ENCODE measurements at regions not wholly inside any gene's neighbourhood (a gene's known extent, or its start where the extent isn't known, plus 50 kb on each side); places are given as distances from the start of the nearest gene placed in this dataset.
"Not testable (repeated sequence)": the region's sequence is repeated elsewhere in the genome, so short reads cannot be mapped to it uniquely, and the experiment has no call there.

GRCh38 chr7:94154182-94154581, 150.0 kb upstream of the BET1 start:
- no peak for DNase-seq (ENCODE audit: low read depth, low spot score)
- in situ Hi-C loops (cut with HindIII; ENCODE audit: low pct_unique_long_range_greater_than_20kb, low sequenced_read_pairs): no loop called here

DNA sequence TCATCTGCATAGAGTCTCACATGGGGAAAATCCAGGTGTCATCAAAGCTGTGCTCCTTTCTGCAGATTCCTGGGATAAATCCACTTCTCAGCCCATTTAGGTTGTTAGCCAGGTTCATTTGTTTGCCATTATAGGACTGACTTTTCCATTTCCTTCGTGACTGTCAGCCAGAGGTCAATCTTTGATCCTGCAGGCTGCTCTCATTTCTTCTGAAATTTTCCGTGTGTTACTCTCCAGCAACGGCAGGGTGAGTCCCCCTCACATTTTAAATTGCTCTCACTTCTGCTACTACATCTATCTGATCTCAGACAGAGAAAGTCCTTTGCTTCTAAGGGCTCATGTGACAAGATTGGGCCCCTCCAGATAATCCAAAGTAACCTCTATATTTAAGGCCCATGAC, 150.7 kb upstream of the BET1 start:
- in situ Hi-C loops (cut with HindIII; ENCODE audit: low pct_unique_long_range_greater_than_20kb, low sequenced_read_pairs): no loop called here

GRCh38 chr7:94157659-94158306, 153.6 kb upstream of the BET1 start:
- DNase-seq (ENCODE audit: low read depth, low spot score); in situ Hi-C loops (cut with HindIII; ENCODE audit: low pct_unique_long_range_greater_than_20kb, low sequenced_read_pairs): not testable (repeated sequence)

More for the DNA sequence above, 150.7 kb upstream of the BET1 start:
- DNase-seq (ENCODE audit: low read depth, low spot score): no peak

- in situ Hi-C loops (cut with HindIII; ENCODE audit: low pct_unique_long_range_greater_than_20kb, low sequenced_read_pairs): no loop called here
- DNase-seq (ENCODE audit: low read depth, low spot score): no peak
These were observed 156.7 kb upstream of the BET1 start for GRCh38 chr7:94160719-94161435.

DNA sequence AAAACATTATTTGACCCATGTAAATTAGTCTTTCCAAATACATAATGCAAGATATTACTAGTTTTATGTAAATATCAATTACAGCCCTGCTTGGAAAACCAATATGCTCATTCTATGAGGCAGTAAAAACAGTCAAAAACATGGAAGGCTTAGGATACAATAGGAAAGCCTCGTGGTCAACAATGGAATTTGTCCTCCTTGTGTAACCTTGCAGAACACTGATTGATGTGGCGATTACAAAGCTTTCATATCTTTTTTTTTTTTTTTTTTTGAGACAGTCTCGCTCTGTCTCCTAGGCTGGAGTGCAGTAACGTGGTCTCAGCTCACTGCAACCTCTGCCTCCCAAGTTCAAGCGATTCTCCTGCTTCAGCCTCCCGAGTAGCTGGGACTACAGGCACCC, 157.3 kb upstream of the BET1 start:
- DNase-seq (ENCODE audit: low read depth, low spot score): no peak

DNA sequence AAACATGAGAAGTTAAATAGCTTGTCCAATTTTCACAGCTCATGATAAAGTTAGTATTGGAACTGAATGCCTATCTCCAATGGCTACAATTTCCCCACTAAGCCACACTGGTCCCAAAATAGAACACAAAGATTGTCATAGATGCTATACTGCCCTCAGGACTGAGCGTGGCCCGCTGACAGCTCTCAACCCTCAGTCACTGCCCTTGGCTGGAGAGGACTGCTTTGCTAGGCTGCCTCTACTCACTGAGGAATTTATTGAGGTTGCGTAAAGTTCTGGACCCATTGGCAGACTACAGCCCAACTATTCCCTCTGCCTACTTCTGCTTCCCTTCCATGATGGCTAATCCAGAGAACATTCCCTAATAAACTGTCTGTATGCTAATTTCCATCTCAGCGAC, 165.5 kb upstream of the BET1 start:
- in situ Hi-C loops (cut with HindIII; ENCODE audit: low pct_unique_long_range_greater_than_20kb, low sequenced_read_pairs): no loop called here
- DNase-seq (ENCODE audit: low read depth, low spot score): no peak

More for the DNA sequence above, 157.3 kb upstream of the BET1 start:
- in situ Hi-C loops (cut with HindIII; ENCODE audit: low pct_unique_long_range_greater_than_20kb, low sequenced_read_pairs): no loop called here

DNA sequence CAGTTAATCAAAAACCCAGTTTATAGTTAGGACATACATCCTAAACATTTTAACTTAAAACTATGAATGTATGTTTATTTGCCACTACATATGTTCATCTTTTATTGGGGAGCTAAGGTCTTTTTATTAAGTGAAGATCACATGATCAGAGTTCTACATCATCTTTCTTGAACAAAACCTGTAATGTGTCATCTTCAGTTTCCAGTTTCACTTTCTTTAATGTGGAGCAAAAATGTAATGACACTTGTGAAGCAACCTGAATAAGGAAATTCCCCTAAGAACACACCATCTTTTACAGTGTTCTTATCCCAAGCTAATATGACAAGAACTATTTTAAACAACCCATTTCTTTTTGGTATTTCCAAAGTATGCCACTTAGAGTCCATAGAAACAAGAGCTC, 166.7 kb upstream of the BET1 start:
- peak; percentile 22 for DNase-seq (ENCODE audit: low read depth, low spot score)
- in situ Hi-C loops (cut with HindIII; ENCODE audit: low pct_unique_long_range_greater_than_20kb, low sequenced_read_pairs): no loop called here

GRCh38 chr7:94173436-94173835, 169.3 kb upstream of the BET1 start:
- no peak for DNase-seq (ENCODE audit: low read depth, low spot score)
- in situ Hi-C loops (cut with HindIII; ENCODE audit: low pct_unique_long_range_greater_than_20kb, low sequenced_read_pairs): no loop called here

- no peak for DNase-seq (ENCODE audit: low read depth, low spot score)
- in situ Hi-C loops (cut with HindIII; ENCODE audit: low pct_unique_long_range_greater_than_20kb, low sequenced_read_pairs): no loop called here
These were observed 170.2 kb upstream of the BET1 start for GRCh38 chr7:94174375-94174774.

DNA sequence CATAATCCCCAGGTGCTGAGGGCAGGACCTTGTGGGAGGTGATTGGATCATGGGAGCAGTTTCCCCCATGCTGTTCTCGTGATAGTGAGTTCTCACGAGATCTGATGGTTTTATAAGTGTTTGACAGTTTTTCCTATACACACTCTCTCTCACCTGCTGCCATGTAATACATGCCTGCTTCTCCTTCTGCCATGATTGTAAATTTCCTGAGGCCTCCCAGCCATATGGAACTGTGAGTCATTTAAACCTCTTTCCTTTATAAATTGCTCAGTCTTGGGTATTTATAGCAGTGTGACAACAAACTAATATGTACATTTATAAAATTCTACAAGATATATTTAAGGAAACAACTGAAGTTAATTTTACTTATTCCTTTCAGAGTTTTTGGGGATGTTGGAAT, 170.8 kb upstream of the BET1 start:
- DNase-seq (ENCODE audit: low read depth, low spot score): no peak
- in situ Hi-C loops (cut with HindIII; ENCODE audit: low pct_unique_long_range_greater_than_20kb, low sequenced_read_pairs): no loop called here

GRCh38 chr7:94176694-94177200, 172.6 kb upstream of the BET1 start:
- in situ Hi-C loops (cut with HindIII; ENCODE audit: low pct_unique_long_range_greater_than_20kb, low sequenced_read_pairs): no loop called here

GRCh38 chr7:94177441-94177840, 173.3 kb upstream of the BET1 start:
- in situ Hi-C loops (cut with HindIII; ENCODE audit: low pct_unique_long_range_greater_than_20kb, low sequenced_read_pairs): no loop called here

More at GRCh38 chr7:94176694-94177200, 172.6 kb upstream of the BET1 start:
- DNase-seq (ENCODE audit: low read depth, low spot score): no peak

DNA sequence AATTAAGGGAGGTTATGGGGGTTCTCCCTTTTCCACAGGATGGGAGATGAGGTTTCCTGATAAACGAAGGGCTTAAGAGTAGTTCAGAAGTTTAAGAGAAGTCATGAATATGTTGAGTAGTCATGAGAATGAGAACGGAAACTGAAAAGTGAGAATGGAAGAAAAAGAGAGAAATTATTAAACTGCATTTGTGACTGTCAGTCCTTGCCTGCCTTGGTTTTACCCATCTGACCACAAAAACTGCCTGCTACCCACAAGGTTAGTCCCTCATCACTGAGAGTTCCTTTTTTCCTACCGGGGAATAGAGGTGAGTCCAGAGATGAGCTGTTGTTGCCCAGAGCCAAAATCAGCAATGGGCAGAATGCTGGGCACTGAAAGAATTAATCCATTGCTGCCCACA, 174.1 kb upstream of the BET1 start:
- in situ Hi-C loops (cut with HindIII; ENCODE audit: low pct_unique_long_range_greater_than_20kb, low sequenced_read_pairs): no loop called here
- no peak for DNase-seq (ENCODE audit: low read depth, low spot score)

More at GRCh38 chr7:94177441-94177840, 173.3 kb upstream of the BET1 start:
- DNase-seq (ENCODE audit: low read depth, low spot score): no peak

DNA sequence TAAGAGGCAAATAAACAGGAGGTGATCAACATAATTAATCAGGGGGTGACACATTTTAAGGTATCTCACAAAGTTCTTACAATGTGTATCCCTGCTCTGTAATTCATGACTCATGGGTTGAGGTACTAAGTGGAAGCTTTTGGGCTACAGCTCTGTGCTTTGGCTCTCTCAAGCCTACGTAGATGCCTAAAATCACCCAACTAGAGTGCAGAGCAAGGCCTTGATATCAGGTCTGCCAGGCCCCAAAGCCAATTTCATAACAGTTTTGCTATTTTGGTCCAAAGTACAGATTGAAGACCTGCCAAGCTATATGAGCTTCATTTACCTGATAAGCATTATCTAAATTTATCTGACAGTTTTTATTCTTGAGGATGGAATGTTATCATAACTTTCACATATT, 175.3 kb upstream of the BET1 start:
- in situ Hi-C loops (cut with HindIII; ENCODE audit: low pct_unique_long_range_greater_than_20kb, low sequenced_read_pairs): no loop called here
- no peak for DNase-seq (ENCODE audit: low read depth, low spot score)

DNA sequence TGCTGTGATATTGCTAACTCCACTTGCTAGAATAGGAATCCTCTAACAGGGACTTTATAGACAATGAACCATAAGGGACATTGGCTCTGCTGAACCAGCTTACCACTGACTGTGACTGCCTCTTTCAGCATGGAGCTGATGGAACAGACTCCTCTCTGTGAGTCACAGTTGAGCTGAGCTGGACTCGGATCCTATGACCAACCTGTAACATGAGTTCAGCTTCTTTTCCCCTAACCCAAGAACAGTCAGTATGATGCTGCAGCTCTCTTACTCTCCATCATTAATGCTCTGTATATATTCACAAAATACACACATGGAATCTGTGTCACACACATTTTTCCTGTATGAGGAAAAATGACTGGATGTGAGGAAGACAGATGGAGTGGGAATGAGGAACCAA, 177.9 kb upstream of the BET1 start:
- in situ Hi-C loops (cut with HindIII; ENCODE audit: low pct_unique_long_range_greater_than_20kb, low sequenced_read_pairs): no loop called here

GRCh38 chr7:94182721-94183120, 178.6 kb upstream of the BET1 start:
- in situ Hi-C loops (cut with HindIII; ENCODE audit: low pct_unique_long_range_greater_than_20kb, low sequenced_read_pairs): no loop called here
- DNase-seq (ENCODE audit: low read depth, low spot score): peak; percentile 20

More for the DNA sequence above, 177.9 kb upstream of the BET1 start:
- peak; percentile 82 for DNase-seq (ENCODE audit: low read depth, low spot score)

GRCh38 chr7:94183289-94183749, 179.2 kb upstream of the BET1 start:
- in situ Hi-C loops (cut with HindIII; ENCODE audit: low pct_unique_long_range_greater_than_20kb, low sequenced_read_pairs): no loop called here
- peak; percentile 100 for DNase-seq (ENCODE audit: low read depth, low spot score)

- DNase-seq (ENCODE audit: low read depth, low spot score): peak; percentile 44
- in situ Hi-C loops (cut with HindIII; ENCODE audit: low pct_unique_long_range_greater_than_20kb, low sequenced_read_pairs): no loop called here
These were observed 179.7 kb upstream of the BET1 start for GRCh38 chr7:94183891-94184290.

DNA sequence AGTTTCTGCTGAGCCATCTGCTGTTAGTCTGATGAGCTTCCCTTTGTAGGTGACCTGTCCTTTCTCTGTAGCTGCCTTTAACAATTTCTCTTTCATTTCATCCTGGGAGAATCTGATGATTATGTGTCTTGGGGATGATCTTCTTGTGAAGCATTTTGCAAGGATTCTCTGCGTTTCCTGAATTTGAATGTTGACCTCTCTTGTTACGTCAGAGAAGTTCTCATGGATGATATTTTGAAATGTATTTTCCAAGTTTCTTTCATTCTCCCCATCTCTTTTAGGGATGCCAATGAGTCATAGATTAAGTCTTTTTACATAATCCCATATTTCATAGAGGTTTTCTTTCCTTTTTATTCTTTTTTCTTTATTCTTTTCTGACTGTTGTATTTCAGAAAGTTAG, 184.2 kb upstream of the BET1 start:
- DNase-seq (ENCODE audit: low read depth, low spot score): no peak
- in situ Hi-C loops (cut with HindIII; ENCODE audit: low pct_unique_long_range_greater_than_20kb, low sequenced_read_pairs): no loop called here

Data from SK-MEL-5 (cell line).